Tibial nerve (tissue), 4 donors: ENCODE measurements at regions not wholly inside any gene's neighbourhood (a gene's known extent, or its start where the extent isn't known, plus 50 kb on each side); places are given as distances from the start of the nearest gene placed in this dataset.

Experiments
- EP300 ChIP-seq, 2 donors: sonication (generic); formaldehyde crosslinking; IDR thresholded peaks; one replicate each; pipeline ENCODE4 v1.6.1; 2017; ENCODE audit warnings: antibody characterized with exemption in 2 of 2, mild to moderate bottlenecking in 1 of 2
- POLR2A ChIP-seq, 2 donors: fragments of 450-650 bp; IDR thresholded peaks; one replicate each; pipeline ENCODE4 v1.6.1; 2017; ENCODE audit warnings: antibody characterized with exemption in 2 of 2, mild to moderate bottlenecking in 2 of 2, moderate library complexity in 2 of 2
- TF ChIP-seq, protein P1 (sequence below), 5 experiments: fragments of 200-600 bp in 3 of 5; fragments of 450-650 bp in 2 of 5; sonication (generic) in 3 of 5; IDR thresholded peaks; one replicate each; pipeline ENCODE4 v1.5.1; 2016 to 2019; ENCODE audit warnings: antibody characterized with exemption in 5 of 5, mild to moderate bottlenecking in 3 of 5, moderate library complexity in 2 of 5

DNA sequence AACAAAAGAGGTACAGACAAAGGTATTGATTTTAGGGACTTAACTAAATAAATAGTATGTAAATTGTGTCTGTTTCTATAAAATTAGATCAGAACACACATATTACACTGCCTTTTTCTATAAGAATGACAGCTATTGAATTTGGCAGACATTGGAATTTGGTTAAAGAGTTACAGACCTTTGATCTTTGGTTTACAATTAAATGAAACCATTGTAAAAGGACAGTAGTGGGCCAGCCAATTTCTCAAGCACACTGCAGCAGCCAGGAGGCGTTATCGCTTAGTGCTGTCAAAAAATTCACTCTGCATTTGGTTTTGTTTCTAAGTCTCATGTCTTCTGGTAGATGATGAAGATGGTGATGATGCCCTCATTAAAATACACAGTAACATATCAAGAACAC lies 175.9 kb downstream of the NR4A2 start:
- TF ChIP-seq, protein P1, sequence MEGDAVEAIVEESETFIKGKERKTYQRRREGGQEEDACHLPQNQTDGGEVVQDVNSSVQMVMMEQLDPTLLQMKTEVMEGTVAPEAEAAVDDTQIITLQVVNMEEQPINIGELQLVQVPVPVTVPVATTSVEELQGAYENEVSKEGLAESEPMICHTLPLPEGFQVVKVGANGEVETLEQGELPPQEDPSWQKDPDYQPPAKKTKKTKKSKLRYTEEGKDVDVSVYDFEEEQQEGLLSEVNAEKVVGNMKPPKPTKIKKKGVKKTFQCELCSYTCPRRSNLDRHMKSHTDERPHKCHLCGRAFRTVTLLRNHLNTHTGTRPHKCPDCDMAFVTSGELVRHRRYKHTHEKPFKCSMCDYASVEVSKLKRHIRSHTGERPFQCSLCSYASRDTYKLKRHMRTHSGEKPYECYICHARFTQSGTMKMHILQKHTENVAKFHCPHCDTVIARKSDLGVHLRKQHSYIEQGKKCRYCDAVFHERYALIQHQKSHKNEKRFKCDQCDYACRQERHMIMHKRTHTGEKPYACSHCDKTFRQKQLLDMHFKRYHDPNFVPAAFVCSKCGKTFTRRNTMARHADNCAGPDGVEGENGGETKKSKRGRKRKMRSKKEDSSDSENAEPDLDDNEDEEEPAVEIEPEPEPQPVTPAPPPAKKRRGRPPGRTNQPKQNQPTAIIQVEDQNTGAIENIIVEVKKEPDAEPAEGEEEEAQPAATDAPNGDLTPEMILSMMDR (IDR thresholded peaks at IDR 0.05), result peak in 3 of 5 experiments; percentile 6 to 32 (median 7)
- TF ChIP-seq POLR2A (IDR thresholded peaks at IDR 0.05) (no peak), EP300 (IDR thresholded peaks at IDR 0.05) (no peak)
